K562 (cell line): ENCODE measurements at regions not wholly inside any gene's neighbourhood (a gene's known extent, or its start where the extent isn't known, plus 50 kb on each side); places are given as distances from the start of the nearest gene placed in this dataset.

Source experiments
- ATAC-seq: fragments of 200-7000 bp; cut with Tn5 transposase; 3 replicates; pipeline ENCODE4 v1.9.1; 2020; ENCODE audit warnings: moderate library complexity
- BruUV-seq: library from RNA; stranded (reverse); fragments of 400-500 nt; replicated peaks from 2 replicates; lab custom pipeline; 2021; lab: Mats Ljungman, UMichigan
- CTCF ChIA-PET: fragments of 300-600 bp; formaldehyde crosslinking; extraction: SDS; loops from one replicate; lab custom pipeline; 2021; ENCODE audit warnings: low intra/inter-chr PET ratio; lab: Yijun Ruan, JAX
- POLR2A ChIA-PET: fragments of 300-600, 350-650 bp; sonication (Branson Sonifier 250); formaldehyde crosslinking; extraction: SDS; loops from one replicate; lab custom pipeline; 2021; ENCODE audit warnings: antibody characterized with exemption, inconsistent platforms; lab: Yijun Ruan, JAX
- DNase-seq, 4 experiments: peaks; one replicate each; pipeline versions ENCODE4 v3.0.0 to v3.0.0-alpha.2; 2011 to 2018; ENCODE audit warnings: low spot score in 3 of 4, mixed read lengths in 3 of 4; ENCODE audit errors: extremely low read depth in 1 of 4
- FAIRE-seq: peaks from 2 replicates; lab custom pipeline; 2011; peaks lifted over from hg19 to GRCh38; lab: Jason Lieb, UNC
- H2AFZ ChIP-seq: 2 replicates; pipeline ENCODE4 v1.6.0; 2011; ENCODE audit warnings: low read depth, low read length, control low read depth, inconsistent platforms
- H3K27ac ChIP-seq: fragments of 200-600 bp; 3 replicates; pipeline ENCODE4 v1.8.0; 2011; ENCODE audit warnings: low read depth, mild to moderate bottlenecking, control low read depth, inconsistent platforms, low read length, moderate library complexity, mixed read lengths; ENCODE audit errors: extremely low read depth
- H3K27me3 ChIP-seq, 2 experiments: fragments of 300-600 bp in 1 of 2; 2 replicates in 1 of 2; 3 replicates in 1 of 2; pipeline versions ENCODE4 v1.6.0 to v1.8.0; 2011; ENCODE audit warnings: inconsistent platforms in 2 of 2, low read length in 2 of 2, mild to moderate bottlenecking in 1 of 2, mixed read lengths in 1 of 2, moderate library complexity in 1 of 2; ENCODE audit not compliant: control insufficient read depth in 2 of 2, insufficient read depth in 2 of 2
- H3K36me3 ChIP-seq: fragments of 300-600 bp; 3 replicates; pipeline ENCODE4 v1.8.0; 2011; ENCODE audit warnings: mild to moderate bottlenecking, low read length, inconsistent platforms; ENCODE audit not compliant: control insufficient read depth, insufficient read depth
- H3K4me1 ChIP-seq, 2 experiments: fragments of 200-600 bp in 1 of 2; replicated peaks in 1 of 2; 2 replicates in 1 of 2; 3 replicates in 1 of 2; pipeline versions ENCODE4 v1.5.1 to v1.8.0; 2011; ENCODE audit warnings: inconsistent platforms in 2 of 2, low read length in 2 of 2, mild to moderate bottlenecking in 1 of 2, mixed read lengths in 1 of 2, moderate library complexity in 1 of 2; ENCODE audit not compliant: control insufficient read depth in 2 of 2, insufficient read depth in 2 of 2
- H3K4me2 ChIP-seq: 2 replicates; pipeline ENCODE4 v1.6.1; 2011; ENCODE audit warnings: low read length, control low read depth, inconsistent platforms, mixed read lengths; ENCODE audit not compliant: insufficient read depth
- H3K4me3 ChIP-seq: fragments of 200-600 bp; sonication (generic), shearing (Covaris generic); 2 replicates; pipeline ENCODE4 v1.5.1; 2016; ENCODE audit warnings: control low read depth, inconsistent platforms
- H3K79me2 ChIP-seq: fragments of 200-600 bp; 3 replicates; pipeline ENCODE4 v1.8.0; 2011; ENCODE audit warnings: low read length, inconsistent platforms; ENCODE audit not compliant: control insufficient read depth, insufficient read depth
- H3K9ac ChIP-seq, 2 experiments: 2 replicates each; pipeline versions ENCODE4 v1.6.0 to v1.6.1; 2011; ENCODE audit warnings: low read depth in 2 of 2, low read length in 2 of 2, control low read depth in 1 of 2, inconsistent platforms in 1 of 2, mild to moderate bottlenecking in 1 of 2, mixed read lengths in 1 of 2; ENCODE audit not compliant: insufficient read depth in 1 of 2
- H3K9me1 ChIP-seq: one replicate; pipeline ENCODE4 v1.6.0; 2011; ENCODE audit warnings: inconsistent platforms, mild to moderate bottlenecking, low read length, moderate library complexity; ENCODE audit not compliant: control insufficient read depth, insufficient read depth
- H3K9me3 ChIP-seq: replicated peaks from 2 replicates; pipeline ENCODE4 v1.5.1; 2011; ENCODE audit warnings: low read depth, low read length, inconsistent platforms; ENCODE audit not compliant: control insufficient read depth, insufficient read depth
- H4K20me1 ChIP-seq: replicated peaks from 2 replicates; pipeline ENCODE4 v1.6.1; 2011; ENCODE audit warnings: low read length, inconsistent platforms, mixed read lengths; ENCODE audit not compliant: control insufficient read depth, insufficient read depth
- CEBPG ChIP-seq, 3 experiments: fragments of 200-800 bp in 1 of 3; sonication (Bioruptor generic) in 1 of 3; sonication (generic) in 1 of 3; formaldehyde crosslinking in 1 of 3; IDR thresholded peaks in 2 of 3; conservative IDR thresholded peaks in 1 of 3; 2 replicates each; pipeline versions ENCODE4 v1.6.1 to v1.8.0; 2016 to 2022; ENCODE audit warnings: missing compliant biosample characterization in 2 of 3, missing genetic modification characterization in 2 of 3, mild to moderate bottlenecking in 1 of 3, missing genetic modification reagents in 1 of 3
- ELF4 ChIP-seq: fragments of 450-650 bp; formaldehyde crosslinking; IDR thresholded peaks from 2 replicates; pipeline ENCODE4 v1.4.0; 2022; ENCODE audit warnings: missing genetic modification characterization
- GMEB1 ChIP-seq: fragments of 250-450 bp; sonication (Bioruptor Pico); IDR thresholded peaks from 2 replicates; pipeline ENCODE4 v1.4.0; 2020; ENCODE audit warnings: mild to moderate bottlenecking
- PKNOX1 ChIP-seq: fragments of 450-650 bp; IDR thresholded peaks from 2 replicates; pipeline ENCODE4 v1.6.1; 2016
- ZNF239 ChIP-seq: fragments of 250-450 bp; sonication (Bioruptor Pico); IDR thresholded peaks from 2 replicates; pipeline ENCODE4 v1.4.0; 2020; ENCODE audit warnings: mild to moderate bottlenecking
- WGBS: fragments of 100-300 bp; shearing (Covaris generic); methylation state at CpG from one replicate; pipeline ENCODE4 v1.1.6; 2016; ENCODE audit warnings: low coverage, mixed read lengths; ENCODE audit not compliant: insufficient coverage; ENCODE audit errors: missing lambda C conversion rate; 5-methylcytosine and 5-hydroxymethylcytosine counted together
- in situ Hi-C: fragments of 300-500 bp; cut with MboI; formaldehyde crosslinking; loops from 4 replicates; pipeline ENCODE4 v1.15.0; 2018; ENCODE audit warnings: inconsistent platforms, mixed read lengths
- intact Hi-C: fragments of 100-400 bp; cut with micrococcal nuclease; formaldehyde crosslinking; loops from 2 replicates; pipeline ENCODE4 v1.14.2; 2022

GRCh38 chr20:36097337-36098151 lies 57.0 kb upstream of the EPB41L1 start:
- H3K27ac ChIP-seq: no peak overlapping the region
- H3K79me2 ChIP-seq: no peaks in the 10 kb centered on the region
- ATAC-seq: no peak
- no peak overlapping the region for H3K4me3 ChIP-seq
- peak overlapping the region in 1 of 2 experiments; percentile 42; a peak in 1 of 4 replicates for H3K9ac ChIP-seq
- ChIA-PET POLR2A (interaction anchor here (0.5 to 2.7 kb wide), 7 partner anchors 12 to 207 kb away, joined by 3 to 9 read pairs (median 3); partner anchors contain the start of gene SCAND1), CTCF (no interaction called here)
- WGBS: 28% methylated on average over 4 of the region's 4 CpGs
- in situ Hi-C loops: no loop called here
- no peaks in the 10 kb centered on the region for H3K9me3 ChIP-seq
- no peaks in the 10 kb centered on the region; the same call in 1 of the 2 replicates for H4K20me1 ChIP-seq
- no peaks in the 10 kb centered on the region for H3K27me3 ChIP-seq
- peak in 1 of 4 experiments; percentile 20 for DNase-seq
- H3K9me1 ChIP-seq: no peaks in the 10 kb centered on the region
- intact Hi-C loops: loop anchor here (5.0 kb wide), 1 partner anchor 40 kb away; no protein-coding TSS in a partner anchor
- no peak overlapping the region for H3K4me2 ChIP-seq
- BruUV-seq: no TSS peak
- H3K36me3 ChIP-seq: no peaks in the 10 kb centered on the region
- peaks cover 18 to 26% of the 10 kb centered on the region in 2 experiments; a peak in 4 of 5 replicates for H3K4me1 ChIP-seq
- no peak for FAIRE-seq
- no peak overlapping the region for H2AFZ ChIP-seq
- TF ChIP-seq GMEB1 (CRISPR knock-in tag): no peak
- peak; percentile 55 for TF ChIP-seq PKNOX1
- 0 out of 2 replicates have a peak, but pooled peaks have one; percentile 29 for TF ChIP-seq CEBPG (CRISPR knock-in tag; IDR thresholded peaks at IDR 0.05)
- no peak for TF ChIP-seq CEBPG (tag; conservative IDR thresholded peaks at IDR 0.05 in 1 of 2, IDR thresholded peaks at IDR 0.05 in 1 of 2)
- TF ChIP-seq ELF4 (CRISPR knock-in tag): no peak
- TF ChIP-seq ZNF239 (CRISPR knock-in tag): peak; percentile 88
